ENCODE measurements at regions not wholly inside any gene's neighbourhood (a gene's known extent, or its start where the extent isn't known, plus 50 kb on each side); places are given as distances from the start of the nearest gene placed in this dataset.

DNA sequence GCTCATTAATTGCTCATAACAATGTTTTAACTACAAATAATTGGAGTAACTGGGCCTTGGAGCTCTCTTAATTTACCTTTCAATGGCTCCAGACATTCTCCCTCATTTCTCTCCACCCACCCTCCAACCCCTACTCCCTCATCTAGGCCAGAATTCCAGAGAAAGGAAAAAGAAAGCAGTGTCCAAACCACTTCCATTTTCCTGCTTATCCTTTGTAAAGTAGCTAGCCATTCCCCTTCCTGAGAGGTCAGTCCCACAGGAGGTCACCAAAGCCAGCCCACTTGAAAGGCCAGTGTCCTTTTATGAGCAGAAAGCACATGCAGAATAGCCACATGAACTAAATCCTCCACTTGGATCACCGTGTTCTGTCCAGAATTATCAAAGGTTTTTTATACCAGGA is 404.8 kb upstream of the FAT3 start:
- Histone ChIP-seq H2AK5ac (ENCODE audit: low read length, severe bottlenecking) (no peak overlapping the region), H3K4me2 (ENCODE audit: low read length, poor library complexity, severe bottlenecking) (no peak overlapping the region), H3K4me3 (ENCODE audit: insufficient read depth in 1 of 2, low read depth in 1 of 2, low read length in 2 of 2) (no peak overlapping the region), H3K27me3 (ENCODE audit: control insufficient read depth in 1 of 2, insufficient read depth in 1 of 2, low read length in 2 of 2) (no peaks in the 10 kb centered on the region), H3K9ac (ENCODE audit: low read length) (no peak overlapping the region), H3K14ac (ENCODE audit: low read length in 2 of 2) (no peak overlapping the region), H3K9me3 (ENCODE audit: control insufficient read depth, low read length) (no peaks in the 10 kb centered on the region), H3K4me1 (ENCODE audit: control insufficient read depth, insufficient read depth, low read depth, low read length) (no peaks in the 10 kb centered on the region), H4K91ac (ENCODE audit: low read length) (no peak overlapping the region), H3K4ac (ENCODE audit: low read depth in 1 of 2, low read length in 2 of 2) (no peak overlapping the region), H3K18ac (ENCODE audit: low read depth in 1 of 2, low read length in 2 of 2) (no peak overlapping the region), H3K27ac (ENCODE audit: low read length, poor library complexity, severe bottlenecking) (no peak overlapping the region), H2BK12ac (ENCODE audit: low read length in 2 of 2) (no peak overlapping the region), H2BK120ac (ENCODE audit: low read depth, low read length) (no peak overlapping the region), H2BK5ac (ENCODE audit: low read depth, low read length, poor library complexity, severe bottlenecking) (no peak overlapping the region), H4K8ac (ENCODE audit: low read length) (no peak overlapping the region), H3K23ac (ENCODE audit: low read length in 2 of 2) (no peak overlapping the region), H3K36me3 (ENCODE audit: control insufficient read depth in 1 of 2, insufficient read depth in 2 of 2, low read depth in 1 of 2, low read length in 2 of 2) (no peaks in the 10 kb centered on the region), H3K79me1 (replicated peaks; ENCODE audit: low read length, poor library complexity, severe bottlenecking) (no peaks in the 10 kb centered on the region), H2BK15ac (ENCODE audit: low read depth, poor library complexity, severe bottlenecking) (no peak overlapping the region), H2AFZ (ENCODE audit: low read depth, low read length) (no peak overlapping the region)
- no peak for DNase-seq
- 43% methylated on average over 1 of the region's 1 CpG for WGBS

- no peak overlapping the region for H2AK5ac ChIP-seq (ENCODE audit: low read length, severe bottlenecking)
- no peak overlapping the region for H4K91ac ChIP-seq (ENCODE audit: low read length)
- H3K9ac ChIP-seq (ENCODE audit: low read length): no peak overlapping the region
- no peak overlapping the region for H3K18ac ChIP-seq (ENCODE audit: low read depth in 1 of 2, low read length in 2 of 2)
- no peak overlapping the region for H3K4ac ChIP-seq (ENCODE audit: low read depth in 1 of 2, low read length in 2 of 2)
- no peak overlapping the region for H2BK5ac ChIP-seq (ENCODE audit: low read depth, low read length, poor library complexity, severe bottlenecking)
- H2BK15ac ChIP-seq (ENCODE audit: low read depth, poor library complexity, severe bottlenecking): no peak overlapping the region
- no peak overlapping the region for H3K23ac ChIP-seq (ENCODE audit: low read length in 2 of 2)
- DNase-seq: no peak
- no peaks in the 10 kb centered on the region for H3K4me1 ChIP-seq (ENCODE audit: control insufficient read depth, insufficient read depth, low read depth, low read length)
- H3K27me3 ChIP-seq (ENCODE audit: control insufficient read depth in 1 of 2, insufficient read depth in 1 of 2, low read length in 2 of 2): no peaks in the 10 kb centered on the region
- no peak overlapping the region for H3K27ac ChIP-seq (ENCODE audit: low read length, poor library complexity, severe bottlenecking)
- WGBS: 100% methylated on average over 2 of the region's 2 CpGs
- H3K9me3 ChIP-seq (ENCODE audit: control insufficient read depth, low read length): no peaks in the 10 kb centered on the region
- no peak overlapping the region for H4K8ac ChIP-seq (ENCODE audit: low read length)
- no peak overlapping the region for H2BK12ac ChIP-seq (ENCODE audit: low read length in 2 of 2)
- no peaks in the 10 kb centered on the region for H3K36me3 ChIP-seq (ENCODE audit: control insufficient read depth in 1 of 2, insufficient read depth in 2 of 2, low read depth in 1 of 2, low read length in 2 of 2)
- H3K79me1 ChIP-seq (replicated peaks; ENCODE audit: low read length, poor library complexity, severe bottlenecking): no peaks in the 10 kb centered on the region
- no peak overlapping the region for H3K4me2 ChIP-seq (ENCODE audit: low read length, poor library complexity, severe bottlenecking)
- no peak overlapping the region for H2AFZ ChIP-seq (ENCODE audit: low read depth, low read length)
- no peak overlapping the region for H3K14ac ChIP-seq (ENCODE audit: low read length in 2 of 2)
- H2BK120ac ChIP-seq (ENCODE audit: low read depth, low read length): no peak overlapping the region
- no peak overlapping the region for H3K4me3 ChIP-seq (ENCODE audit: insufficient read depth in 1 of 2, low read depth in 1 of 2, low read length in 2 of 2)
Measured at GRCh38 chr11:91819195-91819594, 405.4 kb upstream of the FAT3 start.

DNA sequence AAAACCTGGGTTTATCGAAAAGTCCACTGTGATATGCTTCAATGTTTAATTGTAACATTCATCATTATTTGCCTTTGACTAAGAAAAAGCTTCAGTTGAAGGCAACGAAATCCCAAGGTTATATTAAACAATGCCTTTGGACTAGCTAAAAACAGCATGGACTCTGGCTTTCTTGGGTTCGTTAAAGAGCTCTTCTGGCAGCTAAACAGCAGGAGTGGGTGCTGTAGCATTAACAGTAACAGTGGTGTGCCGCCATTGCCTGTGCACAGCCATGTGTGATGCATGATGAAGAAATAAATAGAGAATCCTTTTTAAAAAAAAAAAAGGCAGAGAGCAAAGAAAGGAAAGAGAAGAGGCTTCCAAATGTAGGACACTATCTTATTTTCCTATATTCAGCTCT is 406.6 kb upstream of the FAT3 start:
- Histone ChIP-seq H3K27ac (ENCODE audit: low read length, poor library complexity, severe bottlenecking) (no peak overlapping the region), H4K91ac (ENCODE audit: low read length) (no peak overlapping the region), H3K4me3 (ENCODE audit: insufficient read depth in 1 of 2, low read depth in 1 of 2, low read length in 2 of 2) (no peak overlapping the region), H3K9me3 (ENCODE audit: control insufficient read depth, low read length) (no peaks in the 10 kb centered on the region), H3K79me1 (replicated peaks; ENCODE audit: low read length, poor library complexity, severe bottlenecking) (no peaks in the 10 kb centered on the region), H2AK5ac (ENCODE audit: low read length, severe bottlenecking) (no peak overlapping the region), H3K9ac (ENCODE audit: low read length) (no peak overlapping the region), H3K4me2 (ENCODE audit: low read length, poor library complexity, severe bottlenecking) (no peak overlapping the region), H2BK120ac (ENCODE audit: low read depth, low read length) (no peak overlapping the region), H2BK15ac (ENCODE audit: low read depth, poor library complexity, severe bottlenecking) (no peak overlapping the region), H3K27me3 (ENCODE audit: control insufficient read depth in 1 of 2, insufficient read depth in 1 of 2, low read length in 2 of 2) (no peaks in the 10 kb centered on the region), H3K36me3 (ENCODE audit: control insufficient read depth in 1 of 2, insufficient read depth in 2 of 2, low read depth in 1 of 2, low read length in 2 of 2) (no peaks in the 10 kb centered on the region), H3K14ac (ENCODE audit: low read length in 2 of 2) (no peak overlapping the region), H2BK5ac (ENCODE audit: low read depth, low read length, poor library complexity, severe bottlenecking) (no peak overlapping the region), H4K8ac (ENCODE audit: low read length) (no peak overlapping the region), H3K4me1 (ENCODE audit: control insufficient read depth, insufficient read depth, low read depth, low read length) (no peaks in the 10 kb centered on the region), H2BK12ac (ENCODE audit: low read length in 2 of 2) (no peak overlapping the region), H3K18ac (ENCODE audit: low read depth in 1 of 2, low read length in 2 of 2) (no peak overlapping the region), H3K23ac (ENCODE audit: low read length in 2 of 2) (no peak overlapping the region), H3K4ac (ENCODE audit: low read depth in 1 of 2, low read length in 2 of 2) (no peak overlapping the region), H2AFZ (ENCODE audit: low read depth, low read length) (no peak overlapping the region)
- WGBS: 84% methylated on average over 3 of the region's 4 CpGs
- DNase-seq: no peak

GRCh38 chr11:91813263-91813662 is 411.4 kb upstream of the FAT3 start:
- Histone ChIP-seq H2BK120ac (ENCODE audit: low read depth, low read length) (no peak overlapping the region), H4K8ac (ENCODE audit: low read length) (no peak overlapping the region), H3K4me3 (ENCODE audit: insufficient read depth in 1 of 2, low read depth in 1 of 2, low read length in 2 of 2) (no peak overlapping the region), H3K79me1 (replicated peaks; ENCODE audit: low read length, poor library complexity, severe bottlenecking) (no peaks in the 10 kb centered on the region), H3K27me3 (ENCODE audit: control insufficient read depth in 1 of 2, insufficient read depth in 1 of 2, low read length in 2 of 2) (no peaks in the 10 kb centered on the region), H3K4me1 (ENCODE audit: control insufficient read depth, insufficient read depth, low read depth, low read length) (no peaks in the 10 kb centered on the region), H2BK15ac (ENCODE audit: low read depth, poor library complexity, severe bottlenecking) (no peak overlapping the region), H3K4me2 (ENCODE audit: low read length, poor library complexity, severe bottlenecking) (no peak overlapping the region), H3K36me3 (ENCODE audit: control insufficient read depth in 1 of 2, insufficient read depth in 2 of 2, low read depth in 1 of 2, low read length in 2 of 2) (no peaks in the 10 kb centered on the region), H2AFZ (ENCODE audit: low read depth, low read length) (no peak overlapping the region), H2AK5ac (ENCODE audit: low read length, severe bottlenecking) (no peak overlapping the region), H4K91ac (ENCODE audit: low read length) (no peak overlapping the region), H3K9me3 (ENCODE audit: control insufficient read depth, low read length) (no peaks in the 10 kb centered on the region), H3K18ac (ENCODE audit: low read depth in 1 of 2, low read length in 2 of 2) (no peak overlapping the region), H3K27ac (ENCODE audit: low read length, poor library complexity, severe bottlenecking) (no peak overlapping the region), H2BK5ac (ENCODE audit: low read depth, low read length, poor library complexity, severe bottlenecking) (no peak overlapping the region), H3K14ac (ENCODE audit: low read length in 2 of 2) (no peak overlapping the region), H2BK12ac (ENCODE audit: low read length in 2 of 2) (no peak overlapping the region), H3K9ac (ENCODE audit: low read length) (no peak overlapping the region), H3K4ac (ENCODE audit: low read depth in 1 of 2, low read length in 2 of 2) (no peak overlapping the region), H3K23ac (ENCODE audit: low read length in 2 of 2) (no peak overlapping the region)
- DNase-seq: no peak

All from mesenchymal stem cell (in vitro differentiated cells and primary cell).